GM12874 (cell line): ENCODE measurements at regions not wholly inside any gene's neighbourhood (a gene's known extent, or its start where the extent isn't known, plus 50 kb on each side); places are given as distances from the start of the nearest gene placed in this dataset.

Experiments
- CTCF ChIP-seq: IDR thresholded peaks from 2 replicates; pipeline ENCODE4 v1.5.1; 2011; ENCODE audit warnings: low read depth, mild to moderate bottlenecking, control low read depth, low read length, moderate library complexity; ENCODE audit not compliant: insufficient read depth

DNA sequence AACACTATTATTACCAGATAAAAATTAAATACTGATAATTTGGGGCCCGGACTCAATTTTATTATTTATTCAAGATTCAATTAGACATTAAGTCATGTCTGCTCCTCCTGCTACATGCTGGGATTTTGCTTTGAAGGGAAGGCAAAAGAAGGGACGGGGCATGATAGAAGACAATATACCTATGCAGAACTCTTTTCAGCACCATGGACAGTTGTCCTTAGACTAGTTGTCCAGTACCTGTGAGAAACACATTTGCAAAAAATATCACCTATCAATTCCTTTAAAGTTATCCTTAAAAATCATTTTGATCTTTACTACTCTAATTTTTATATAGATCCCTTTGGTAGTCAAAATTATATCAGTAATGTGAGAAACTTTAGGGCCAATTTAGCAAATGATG, 100.2 kb upstream of the SULT1C3 start:
- no peak for TF ChIP-seq CTCF

- TF ChIP-seq CTCF = no peak
Measured at GRCh38 chr2:108145557-108146326, 94.0 kb upstream of the SULT1C3 start.

- TF ChIP-seq CTCF = no peak
Measured at GRCh38 chr2:108148555-108148954, 91.2 kb upstream of the SULT1C3 start.

DNA sequence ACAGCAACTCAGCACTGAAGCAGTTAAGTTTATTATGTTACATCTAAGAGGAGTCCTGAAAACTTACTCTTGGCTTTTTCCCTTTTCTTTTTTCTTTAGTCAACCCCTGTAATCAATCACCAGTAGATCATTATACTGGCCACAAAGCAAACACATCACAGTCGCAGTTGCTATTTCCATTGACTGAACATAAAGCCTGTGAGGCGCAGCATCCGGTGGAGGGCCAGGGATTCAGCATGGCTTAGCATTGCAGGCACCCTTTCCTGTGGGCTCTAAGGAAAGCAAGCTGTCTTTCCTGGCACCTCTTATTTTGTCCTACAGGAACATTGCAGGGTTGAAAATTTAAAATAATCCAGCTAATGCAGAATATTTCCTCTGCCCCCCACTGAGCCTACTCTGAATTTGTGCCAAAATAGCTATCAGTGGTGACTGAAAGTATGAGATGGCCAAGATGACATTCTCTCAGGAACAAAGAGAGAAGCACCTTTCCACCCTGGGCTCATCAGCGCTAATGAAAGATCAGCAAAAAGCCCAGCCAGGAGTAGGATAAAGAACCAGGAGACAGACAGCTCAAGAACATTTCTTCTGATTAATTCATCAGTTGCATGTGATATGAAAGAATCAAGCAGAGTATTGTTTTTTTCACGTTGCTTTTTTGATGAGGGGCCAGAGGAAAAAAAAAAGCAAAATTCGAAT, 85.3 kb upstream of the SULT1C3 start:
- no peak for TF ChIP-seq CTCF

DNA sequence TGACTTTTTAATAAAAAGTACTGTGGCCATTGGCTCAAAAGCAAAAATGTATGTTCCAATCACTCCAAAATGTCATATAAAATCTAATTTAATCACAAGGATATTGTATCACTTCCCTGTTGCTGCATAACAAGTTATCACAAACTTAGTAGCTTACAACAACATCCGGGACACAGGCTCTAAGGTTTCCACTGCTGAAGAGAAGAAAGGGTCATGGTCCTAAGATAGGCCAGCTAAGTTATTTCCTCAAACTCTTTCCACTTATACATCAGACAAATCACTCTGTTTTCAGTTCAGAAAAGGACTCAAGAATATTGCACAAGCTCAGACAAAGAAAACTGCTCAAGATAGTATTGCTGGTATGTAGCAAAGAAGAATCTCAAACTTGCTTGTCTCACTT, 78.5 kb upstream of the SULT1C3 start:
- TF ChIP-seq CTCF = no peak

DNA sequence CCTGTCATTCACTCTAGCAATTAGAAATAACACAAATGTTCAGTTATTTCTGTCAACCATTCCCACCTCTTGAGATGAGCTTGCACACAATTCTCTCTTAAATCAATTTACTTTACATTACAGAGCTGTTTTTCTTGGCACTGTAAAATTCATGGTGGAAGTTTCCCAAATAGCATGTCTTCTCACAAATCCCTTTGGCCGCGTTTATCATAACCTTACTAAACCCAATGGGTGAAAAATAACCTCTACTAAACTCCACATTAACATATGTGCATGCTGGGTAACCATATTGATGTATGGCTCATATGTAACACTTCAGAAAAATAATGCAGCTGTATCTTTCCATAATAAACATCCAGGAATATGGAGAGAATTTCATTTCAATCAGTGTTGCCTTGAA, 75.5 kb upstream of the SULT1C3 start:
- no peak for TF ChIP-seq CTCF

- no peak for TF ChIP-seq CTCF
Measured at GRCh38 chr2:108165729-108166128, 74.0 kb upstream of the SULT1C3 start.
